ENCODE measurements at regions not wholly inside any gene's neighbourhood (a gene's known extent, or its start where the extent isn't known, plus 50 kb on each side); places are given as distances from the start of the nearest gene placed in this dataset.
"Not testable (repeated sequence)": the region's sequence is repeated elsewhere in the genome, so short reads cannot be mapped to it uniquely, and the experiment has no call there.

DNA sequence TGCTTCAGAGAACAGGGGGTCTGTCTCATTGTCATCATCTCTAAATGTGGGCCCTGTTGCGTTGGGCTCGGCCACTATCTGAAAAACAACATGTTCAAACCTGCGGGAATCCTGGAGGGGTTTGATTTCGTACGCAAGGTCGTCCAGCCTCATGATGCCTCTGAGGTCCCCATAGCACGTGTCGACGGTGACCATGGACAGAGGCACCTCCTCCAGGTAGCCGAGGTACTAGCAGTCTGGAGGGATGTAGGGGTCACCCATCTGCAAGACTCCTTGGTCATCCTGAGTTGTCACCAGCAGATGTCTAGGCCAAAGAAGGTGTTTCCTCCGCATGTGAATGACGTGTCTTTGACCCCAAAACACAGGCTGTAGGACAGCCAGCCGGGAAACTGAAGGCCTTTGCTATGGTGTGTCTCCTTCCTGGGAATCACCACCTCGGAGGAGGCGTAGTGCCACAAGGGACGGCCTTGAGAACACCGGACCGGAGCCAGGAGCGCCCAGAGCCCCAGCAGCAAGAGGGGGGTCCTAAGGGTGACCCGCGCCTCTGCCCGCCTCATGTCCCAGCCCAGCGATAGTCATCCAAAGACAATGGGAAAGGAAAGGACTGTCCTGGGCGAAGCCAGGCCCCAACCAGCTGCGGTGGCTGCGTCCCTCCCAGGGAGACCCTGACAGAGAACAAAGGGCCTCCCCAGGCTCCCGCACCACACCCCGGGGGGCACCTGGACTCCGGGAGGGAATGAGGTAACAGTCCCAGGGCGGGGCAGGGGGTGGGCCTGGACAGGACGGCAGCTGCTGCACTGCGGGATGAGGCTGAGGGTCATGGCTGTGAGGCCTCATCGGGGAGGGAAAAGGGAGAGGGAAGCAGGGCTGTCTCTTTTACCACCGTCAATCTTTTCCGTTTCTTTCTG is 445.5 kb downstream of the TMEM121 start:
- no peaks in the 10 kb centered on the region for H3K9me3 Mint-ChIP-seq
- intact Hi-C loops (cut with micrococcal nuclease): no loop called here
- no peak overlapping the region for H3K27ac Mint-ChIP-seq
- no peak overlapping the region for H3K4me3 Mint-ChIP-seq (ENCODE audit: low read depth)
- H3K27me3 Mint-ChIP-seq (ENCODE audit: low read depth): peaks cover 12% of the 10 kb centered on the region
- DNase-seq (ENCODE audit: low spot score): no peak
- no peaks in the 10 kb centered on the region for H3K36me3 Mint-ChIP-seq (ENCODE audit: low read depth)
- peaks cover 4% of the 10 kb centered on the region for H3K4me1 Mint-ChIP-seq (ENCODE audit: low read depth)

DNA sequence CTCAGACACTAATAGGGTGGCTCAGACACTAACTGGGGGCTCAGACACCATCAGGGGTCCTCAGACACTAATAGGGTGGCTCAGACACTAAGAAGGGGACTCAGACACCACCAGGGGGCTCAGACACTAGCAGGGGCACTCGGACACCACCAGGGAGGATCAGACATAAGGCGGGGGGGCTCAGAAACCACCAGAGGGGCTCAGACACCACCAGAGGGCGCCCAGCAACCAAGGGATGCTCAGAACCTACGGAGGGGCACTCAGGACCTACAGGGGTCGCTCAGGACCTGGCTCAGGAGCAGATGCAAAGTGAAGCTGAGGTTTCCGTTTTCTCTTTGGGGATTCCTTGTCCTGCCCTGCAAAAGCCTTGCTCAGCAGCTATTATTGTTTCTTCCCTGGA is 448.5 kb downstream of the TMEM121 start:
- H3K36me3 Mint-ChIP-seq (ENCODE audit: low read depth): no peaks in the 10 kb centered on the region
- DNase-seq (ENCODE audit: low spot score): no peak
- no peaks in the 10 kb centered on the region for H3K4me1 Mint-ChIP-seq (ENCODE audit: low read depth)
- H3K27me3 Mint-ChIP-seq (ENCODE audit: low read depth): peaks cover 12% of the 10 kb centered on the region
- H3K4me3 Mint-ChIP-seq (ENCODE audit: low read depth): no peak overlapping the region
- intact Hi-C loops (cut with micrococcal nuclease): loop anchor here (1.0 to 2.0 kb wide), 2 partner anchors 24 to 32 kb away; no protein-coding TSS in a partner anchor
- no peak overlapping the region for H3K27ac Mint-ChIP-seq
- H3K9me3 Mint-ChIP-seq: no peaks in the 10 kb centered on the region

DNA sequence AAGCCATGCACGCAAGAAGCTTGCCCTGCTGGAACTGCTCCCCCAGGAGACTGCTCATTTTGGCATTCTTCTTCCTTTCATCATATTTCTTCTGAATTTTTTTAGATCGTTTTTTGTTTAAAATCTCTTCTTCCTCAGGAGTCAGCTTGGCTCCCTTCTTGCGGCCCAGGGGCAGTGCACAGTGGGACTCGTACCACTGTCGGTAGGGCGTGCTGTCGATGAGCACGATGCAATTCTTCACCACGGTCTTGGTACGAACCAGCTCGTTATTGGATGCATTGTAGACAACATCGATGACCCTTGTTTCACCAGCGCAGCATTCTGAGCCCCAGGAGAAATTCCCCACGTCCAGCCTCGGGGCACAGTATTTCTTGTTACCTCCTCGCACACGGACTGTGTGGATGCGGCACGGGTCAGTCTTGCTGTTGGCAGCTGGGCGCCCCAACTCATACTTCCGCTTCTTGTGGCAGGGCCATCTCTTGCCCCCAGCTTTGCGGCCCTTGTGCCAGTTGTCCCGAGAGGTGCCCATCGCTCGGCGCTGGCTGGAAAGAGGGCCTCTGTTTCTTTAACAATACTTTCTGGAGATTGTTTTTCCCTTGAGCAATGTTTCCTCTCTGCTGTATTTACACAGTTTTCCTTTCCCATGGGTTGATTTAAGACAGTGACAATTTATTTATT is 452.4 kb downstream of the TMEM121 start:
- Mint-ChIP-seq H3K4me3 (ENCODE audit: low read depth) (no peak overlapping the region), H3K27me3 (ENCODE audit: low read depth) (peaks cover 12% of the 10 kb centered on the region), H3K9me3 (no peaks in the 10 kb centered on the region), H3K36me3 (ENCODE audit: low read depth) (no peaks in the 10 kb centered on the region), H3K27ac (no peak overlapping the region), H3K4me1 (ENCODE audit: low read depth) (peaks cover 18% of the 10 kb centered on the region)
- no peak for DNase-seq (ENCODE audit: low spot score)
- intact Hi-C loops (cut with micrococcal nuclease): no loop called here

DNA sequence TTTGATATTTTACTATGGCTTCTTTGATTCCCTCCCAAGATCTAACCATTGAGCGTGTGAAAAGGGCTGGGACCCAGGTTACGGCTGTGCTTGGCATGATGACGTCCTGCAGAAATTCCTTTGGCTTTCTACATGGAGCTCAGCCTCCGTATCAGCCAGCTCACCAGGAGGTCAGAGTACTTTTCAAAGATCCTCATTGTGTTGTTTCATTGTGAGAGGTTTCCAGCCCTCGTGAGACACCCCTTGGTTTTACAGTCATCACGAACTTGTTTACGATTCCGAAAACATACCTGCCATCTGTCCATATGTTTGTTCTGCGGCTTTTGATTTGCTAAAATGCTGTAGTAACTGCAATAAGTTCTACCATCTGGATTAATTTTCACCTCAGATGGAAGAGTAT is 453.1 kb downstream of the TMEM121 start:
- no peak for DNase-seq (ENCODE audit: low spot score)
- peaks cover 8% of the 10 kb centered on the region for H3K27me3 Mint-ChIP-seq (ENCODE audit: low read depth)
- H3K4me3 Mint-ChIP-seq (ENCODE audit: low read depth): no peak overlapping the region
- peaks cover 18% of the 10 kb centered on the region for H3K4me1 Mint-ChIP-seq (ENCODE audit: low read depth)
- no peaks in the 10 kb centered on the region for H3K9me3 Mint-ChIP-seq
- no peak overlapping the region for H3K27ac Mint-ChIP-seq
- no peaks in the 10 kb centered on the region for H3K36me3 Mint-ChIP-seq (ENCODE audit: low read depth)
- intact Hi-C loops (cut with micrococcal nuclease): no loop called here

DNA sequence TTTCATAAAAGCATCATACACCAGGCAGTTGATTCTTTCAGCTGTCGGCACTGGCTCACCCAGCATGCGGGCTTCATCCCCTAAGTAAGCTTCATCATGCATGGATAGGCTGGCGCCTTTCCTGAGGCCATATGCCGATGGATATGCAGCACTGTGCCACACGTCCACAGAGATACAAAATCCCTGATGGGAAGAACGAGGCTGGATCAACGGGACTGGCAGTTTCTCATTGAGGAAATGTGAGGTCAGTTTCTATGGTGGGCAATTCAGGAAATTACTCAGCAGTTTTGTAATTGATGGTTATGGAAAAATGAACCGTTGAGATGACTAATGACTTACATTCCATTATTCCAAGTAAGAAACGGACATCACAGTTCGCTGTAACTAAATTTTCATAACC is 453.8 kb downstream of the TMEM121 start:
- DNase-seq (ENCODE audit: low spot score): no peak
- Mint-ChIP-seq H3K4me3 (ENCODE audit: low read depth) (no peak overlapping the region), H3K27ac (no peak overlapping the region), H3K27me3 (ENCODE audit: low read depth) (peaks cover 8% of the 10 kb centered on the region), H3K36me3 (ENCODE audit: low read depth) (no peaks in the 10 kb centered on the region), H3K4me1 (ENCODE audit: low read depth) (peaks cover 20% of the 10 kb centered on the region), H3K9me3 (no peaks in the 10 kb centered on the region)
- intact Hi-C loops (cut with micrococcal nuclease): no loop called here

DNA sequence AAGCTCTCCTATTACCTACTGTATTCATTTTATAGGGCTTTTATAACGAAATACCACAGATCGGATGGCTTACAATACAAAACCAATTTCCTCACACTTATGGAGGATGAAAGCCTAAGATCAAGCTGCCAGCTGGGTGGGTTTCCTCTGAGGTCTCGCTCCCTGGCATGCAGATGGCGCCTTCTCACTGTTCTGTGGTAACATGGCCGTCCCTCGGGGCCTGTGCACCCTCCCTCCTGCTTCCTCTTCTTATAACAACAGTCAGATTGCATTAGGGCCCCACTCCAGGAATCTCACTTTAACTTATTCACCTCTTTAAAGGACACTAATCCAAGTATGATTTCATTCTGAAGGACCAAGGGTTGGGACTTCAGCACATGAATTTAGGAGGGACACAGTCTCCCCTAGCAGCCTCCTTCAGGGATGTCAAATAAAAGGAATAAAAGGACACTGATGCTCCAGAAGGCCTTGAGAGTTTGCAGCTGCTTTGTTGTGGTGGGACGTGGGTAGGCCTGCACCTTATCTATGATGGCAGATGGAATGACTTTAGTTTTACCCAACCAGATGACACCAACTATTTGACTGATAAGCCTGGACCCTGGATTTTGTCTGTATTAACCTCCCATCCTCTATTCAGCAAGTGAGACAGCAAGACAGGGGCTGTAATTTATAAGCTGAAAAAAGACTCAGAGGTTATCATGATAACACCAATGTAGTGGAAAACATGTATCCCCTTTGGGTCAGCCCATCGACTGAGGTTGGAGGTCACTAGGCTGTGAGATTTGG is 455.3 kb downstream of the TMEM121 start:
- H3K27ac Mint-ChIP-seq; H3K9me3 Mint-ChIP-seq; H3K4me3 Mint-ChIP-seq (ENCODE audit: low read depth); H3K36me3 Mint-ChIP-seq (ENCODE audit: low read depth); H3K27me3 Mint-ChIP-seq (ENCODE audit: low read depth); intact Hi-C loops (cut with micrococcal nuclease); DNase-seq (ENCODE audit: low spot score): not testable (repeated sequence)
- H3K4me1 Mint-ChIP-seq (ENCODE audit: low read depth): peaks cover 24% of the 10 kb centered on the region

DNA sequence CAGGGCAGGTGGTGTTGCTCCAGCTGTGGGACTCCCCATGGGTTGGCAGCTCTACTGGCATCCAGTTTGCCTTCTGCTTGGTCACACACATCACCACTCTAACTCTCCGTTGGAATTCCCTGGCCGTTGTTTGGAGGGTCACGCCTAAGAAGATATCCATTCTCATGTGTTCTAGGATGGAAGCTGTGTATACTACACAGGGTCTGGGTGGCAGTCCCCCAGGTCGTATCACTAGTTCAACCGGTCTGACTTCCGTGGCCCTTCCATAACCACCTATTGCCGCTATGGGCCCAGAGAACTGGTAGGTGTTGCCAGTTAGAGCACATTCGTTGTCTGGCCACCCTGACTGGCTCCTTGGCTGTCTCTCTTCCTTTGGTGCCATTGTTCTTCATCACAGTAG is 456.3 kb downstream of the TMEM121 start:
- no peak overlapping the region for H3K27ac Mint-ChIP-seq
- intact Hi-C loops (cut with micrococcal nuclease): no loop called here

DNA sequence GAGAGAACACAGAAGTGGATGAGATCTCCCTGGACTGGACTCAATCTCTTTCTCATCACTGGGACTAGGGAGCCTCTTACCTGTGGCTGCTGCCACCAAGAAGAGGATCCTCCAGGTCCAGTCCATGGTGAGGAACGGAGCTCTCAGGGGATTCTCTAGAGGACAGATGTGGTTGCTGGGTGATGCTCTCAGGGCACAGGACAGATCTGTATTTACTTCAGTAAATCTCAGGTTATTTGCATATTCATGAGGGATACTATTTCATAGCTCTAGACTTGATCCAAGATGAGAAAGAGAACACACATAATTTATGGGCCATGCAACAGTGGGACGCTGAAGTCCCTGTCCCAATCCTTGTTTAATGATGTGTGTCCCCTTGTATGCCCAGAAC is 460.5 kb downstream of the TMEM121 start:
- no peaks in the 10 kb centered on the region for H3K36me3 Mint-ChIP-seq (ENCODE audit: low read depth)
- intact Hi-C loops (cut with micrococcal nuclease): no loop called here
- H3K4me1 Mint-ChIP-seq (ENCODE audit: low read depth): peaks cover 44% of the 10 kb centered on the region
- H3K27ac Mint-ChIP-seq: peak overlapping the region; percentile 39
- no peaks in the 10 kb centered on the region for H3K27me3 Mint-ChIP-seq (ENCODE audit: low read depth)
- H3K4me3 Mint-ChIP-seq (ENCODE audit: low read depth): peak overlapping the region; percentile 26
- DNase-seq (ENCODE audit: low spot score): no peak
- no peaks in the 10 kb centered on the region for H3K9me3 Mint-ChIP-seq

More for the DNA sequence above, 456.3 kb downstream of the TMEM121 start:
- Mint-ChIP-seq H3K9me3 (no peaks in the 10 kb centered on the region), H3K36me3 (ENCODE audit: low read depth) (no peaks in the 10 kb centered on the region), H3K4me1 (ENCODE audit: low read depth) (peaks cover 33% of the 10 kb centered on the region), H3K27me3 (ENCODE audit: low read depth) (no peaks in the 10 kb centered on the region), H3K4me3 (ENCODE audit: low read depth) (no peak overlapping the region)
- no peak for DNase-seq (ENCODE audit: low spot score)

DNA sequence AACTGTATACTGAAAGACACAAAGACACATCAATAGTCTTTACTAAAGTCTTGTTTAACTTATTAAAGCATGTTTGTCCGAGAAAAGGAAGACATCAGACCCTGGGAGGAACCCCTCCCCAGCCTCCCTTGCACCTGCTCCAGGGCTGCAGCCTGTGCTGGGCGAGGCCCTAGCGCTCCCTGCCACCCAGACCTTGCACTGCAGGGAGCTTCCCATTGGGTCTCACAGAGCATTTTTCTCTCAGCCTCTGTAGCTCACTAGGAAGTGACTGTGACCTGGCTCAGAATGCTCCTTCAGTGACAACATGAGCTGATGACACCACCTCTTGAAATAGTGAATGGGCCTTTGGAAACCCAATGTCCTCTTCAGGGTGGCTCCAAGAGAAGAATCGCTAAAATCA is 461.2 kb downstream of the TMEM121 start:
- Mint-ChIP-seq H3K4me1 (ENCODE audit: low read depth) (peaks cover 37% of the 10 kb centered on the region), H3K36me3 (ENCODE audit: low read depth) (no peaks in the 10 kb centered on the region), H3K4me3 (ENCODE audit: low read depth) (no peak overlapping the region), H3K27ac (peak overlapping the region; percentile 8), H3K9me3 (no peaks in the 10 kb centered on the region), H3K27me3 (ENCODE audit: low read depth) (no peaks in the 10 kb centered on the region)
- intact Hi-C loops (cut with micrococcal nuclease): no loop called here
- no peak for DNase-seq (ENCODE audit: low spot score)

DNA sequence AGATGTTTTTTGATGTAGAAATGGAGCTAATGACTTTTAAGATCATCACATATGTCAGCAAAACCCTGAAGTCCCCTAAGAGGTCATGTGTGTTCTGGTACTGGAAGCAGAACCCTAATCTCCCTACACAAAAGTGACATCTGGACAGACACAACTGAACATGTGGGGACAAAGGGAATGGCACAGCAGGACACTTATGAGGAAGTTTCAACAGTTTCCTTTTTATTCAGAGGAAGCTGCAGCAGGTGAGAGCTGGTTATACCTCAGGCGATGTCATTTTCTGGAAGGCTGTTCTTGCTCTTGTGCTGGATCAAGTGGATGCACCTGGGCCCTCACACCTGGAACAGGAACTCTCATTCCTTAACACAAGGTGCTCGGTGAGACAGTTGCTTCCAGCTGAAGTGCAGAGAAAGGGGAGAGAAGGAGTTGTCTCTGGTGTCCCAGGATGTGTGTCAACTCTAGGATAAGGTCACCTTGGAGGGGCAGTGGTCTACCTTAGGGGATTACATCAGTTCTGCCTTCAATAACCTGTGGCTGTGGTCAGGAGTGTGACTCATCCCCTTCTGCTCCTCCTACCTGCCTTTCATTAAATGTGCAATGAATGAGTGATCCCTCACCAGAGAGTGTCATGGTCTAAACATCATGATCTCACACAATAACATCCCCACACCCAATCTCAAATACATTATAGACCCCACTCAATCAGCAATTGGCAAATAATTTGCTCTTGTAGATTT is 463.4 kb downstream of the TMEM121 start:
- intact Hi-C loops (cut with micrococcal nuclease): loop anchor here (10.0 kb wide), 1 partner anchor 55 kb away; no protein-coding TSS in a partner anchor
- Mint-ChIP-seq H3K9me3 (no peaks in the 10 kb centered on the region), H3K27me3 (ENCODE audit: low read depth) (no peaks in the 10 kb centered on the region), H3K36me3 (ENCODE audit: low read depth) (no peaks in the 10 kb centered on the region), H3K4me3 (ENCODE audit: low read depth) (no peak overlapping the region), H3K4me1 (ENCODE audit: low read depth) (peaks cover 45% of the 10 kb centered on the region), H3K27ac (peak overlapping the region; percentile 35)
- no peak for DNase-seq (ENCODE audit: low spot score)

DNA sequence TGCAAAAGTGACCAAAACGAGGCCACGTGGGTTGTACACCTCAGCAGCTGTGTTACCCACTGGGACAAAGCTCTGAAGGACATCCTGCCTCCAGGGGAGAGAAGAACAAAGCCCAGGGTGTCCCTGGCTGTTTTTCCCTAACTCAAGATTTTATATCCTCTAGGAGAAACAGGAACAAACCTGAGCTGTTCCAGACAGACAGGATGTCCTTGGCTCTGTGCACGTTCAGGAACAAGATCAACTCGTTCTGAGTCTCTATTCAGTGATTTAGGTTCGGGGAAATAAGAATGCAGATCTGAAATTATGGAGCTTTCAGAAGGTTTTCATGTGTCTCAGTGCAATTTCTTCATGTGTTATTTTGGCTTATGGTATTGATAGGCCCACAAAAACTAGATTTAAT is 465.3 kb downstream of the TMEM121 start:
- not testable (repeated sequence) for H3K9me3 Mint-ChIP-seq; H3K36me3 Mint-ChIP-seq (ENCODE audit: low read depth); DNase-seq (ENCODE audit: low spot score); H3K27me3 Mint-ChIP-seq (ENCODE audit: low read depth); H3K4me3 Mint-ChIP-seq (ENCODE audit: low read depth); H3K27ac Mint-ChIP-seq
- intact Hi-C loops (cut with micrococcal nuclease): loop anchor here (10.0 kb wide), 1 partner anchor 53 kb away; no protein-coding TSS in a partner anchor
- H3K4me1 Mint-ChIP-seq (ENCODE audit: low read depth): peaks cover 51% of the 10 kb centered on the region

DNA sequence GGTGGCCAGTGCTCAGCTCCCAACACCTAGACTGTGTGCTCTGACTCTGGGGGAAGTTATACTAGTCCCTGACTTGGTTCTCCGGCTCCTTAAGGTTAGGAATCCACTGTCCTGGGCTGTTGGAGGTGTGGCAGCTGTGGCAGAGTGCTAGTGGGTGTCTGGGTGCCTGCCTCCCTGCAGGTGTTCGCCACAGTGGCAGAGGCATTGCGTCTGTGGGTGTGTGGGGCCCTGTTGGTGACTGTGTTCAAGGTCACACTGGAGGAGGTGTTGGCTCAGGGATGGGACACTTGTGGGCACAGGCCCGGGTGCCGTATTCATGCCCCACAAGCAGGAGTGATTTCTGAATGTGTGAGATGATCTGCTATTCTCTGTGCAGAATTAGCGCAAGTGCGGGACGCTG is 467.4 kb downstream of the TMEM121 start:
- no peaks in the 10 kb centered on the region for H3K36me3 Mint-ChIP-seq (ENCODE audit: low read depth)
- intact Hi-C loops (cut with micrococcal nuclease): loop anchor here (10.0 kb wide), 1 partner anchor 51 kb away; no protein-coding TSS in a partner anchor
- H3K9me3 Mint-ChIP-seq: no peaks in the 10 kb centered on the region
- H3K27ac Mint-ChIP-seq: no peak overlapping the region
- DNase-seq (ENCODE audit: low spot score): no peak
- no peak overlapping the region for H3K4me3 Mint-ChIP-seq (ENCODE audit: low read depth)
- H3K27me3 Mint-ChIP-seq (ENCODE audit: low read depth): no peaks in the 10 kb centered on the region
- H3K4me1 Mint-ChIP-seq (ENCODE audit: low read depth): peaks cover 39% of the 10 kb centered on the region

Data from activated T-helper 2 cell treated with anti-CD3 and anti-CD28 coated beads, Interferon-gamma antibody, Interleukin-2, Interleukin-4, amounts not matched to agents 10 μg/mL and 5 μg/mL and 100 μg/mL, durations not matched to agents 14 hours and 24 hours and 36 hours (primary cell).